Stimulated activated CD8-positive, alpha-beta memory T cell treated with anti-CD3 and anti-CD28 coated beads, Interleukin-4, amount 100 ng/mL, for 24 hours (primary cell): ENCODE measurements at regions not wholly inside any gene's neighbourhood (a gene's known extent, or its start where the extent isn't known, plus 50 kb on each side); places are given as distances from the start of the nearest gene placed in this dataset.

Experiments
- DNase-seq: peaks from one replicate; pipeline ENCODE4 v3.0.0-alpha.2; 2020; ENCODE audit warnings: low read depth

- no peak for DNase-seq
These were observed 56.6 kb upstream of the CDC42BPA start for GRCh38 chr1:227374846-227375245.

DNA sequence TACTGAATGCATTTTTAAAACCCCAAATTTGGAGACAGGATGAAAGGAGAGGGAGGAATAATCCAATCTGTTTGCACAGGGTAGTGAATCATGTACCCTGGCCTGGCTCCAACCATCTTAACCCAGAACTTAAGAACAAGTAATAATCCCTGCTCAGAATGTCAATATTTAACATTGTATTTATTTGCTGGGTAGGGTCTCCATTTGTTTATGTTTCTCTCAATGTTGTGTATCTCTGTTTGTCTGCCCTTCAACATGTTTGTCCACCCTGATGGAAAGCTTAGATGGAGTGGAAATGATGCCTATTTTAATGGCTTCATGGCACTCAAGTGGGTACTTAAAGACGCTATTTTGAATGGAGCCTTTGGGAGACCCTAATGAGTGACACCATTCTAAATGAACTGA is 54.4 kb upstream of the CDC42BPA start:
- no peak for DNase-seq

DNA sequence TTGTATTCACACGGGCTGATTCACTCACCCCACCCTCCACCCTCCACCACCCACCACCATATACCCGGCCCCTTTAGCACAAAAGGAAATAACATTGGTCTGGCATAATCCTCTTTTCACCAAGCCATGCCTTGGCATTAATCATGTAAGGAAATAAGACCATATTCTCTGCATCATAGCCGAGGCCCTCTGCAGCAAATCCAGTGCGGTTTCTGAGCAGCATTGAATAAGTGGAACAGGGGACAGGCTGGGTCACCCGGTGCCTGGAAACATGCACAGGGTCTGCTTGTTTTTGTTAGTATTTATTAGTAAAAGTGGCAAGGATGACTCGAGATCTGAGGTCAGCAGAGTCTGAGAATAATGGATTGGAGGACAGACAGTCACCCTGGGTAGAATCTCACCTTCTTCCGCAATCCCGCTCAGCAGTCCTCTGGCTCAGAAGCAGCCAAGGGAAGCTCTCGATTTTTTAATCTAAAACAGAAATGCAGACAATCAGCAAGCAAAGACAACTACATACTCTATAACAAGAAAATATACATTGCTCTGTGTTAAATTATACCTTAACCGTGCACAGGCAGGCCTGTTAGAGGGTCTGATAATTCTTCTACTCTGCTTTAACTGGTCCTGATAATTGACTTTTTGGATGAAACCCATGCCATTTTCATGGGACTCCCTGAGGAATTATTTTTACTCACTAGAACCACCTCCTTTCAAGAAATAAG is 52.4 kb upstream of the CDC42BPA start:
- no peak for DNase-seq

DNA sequence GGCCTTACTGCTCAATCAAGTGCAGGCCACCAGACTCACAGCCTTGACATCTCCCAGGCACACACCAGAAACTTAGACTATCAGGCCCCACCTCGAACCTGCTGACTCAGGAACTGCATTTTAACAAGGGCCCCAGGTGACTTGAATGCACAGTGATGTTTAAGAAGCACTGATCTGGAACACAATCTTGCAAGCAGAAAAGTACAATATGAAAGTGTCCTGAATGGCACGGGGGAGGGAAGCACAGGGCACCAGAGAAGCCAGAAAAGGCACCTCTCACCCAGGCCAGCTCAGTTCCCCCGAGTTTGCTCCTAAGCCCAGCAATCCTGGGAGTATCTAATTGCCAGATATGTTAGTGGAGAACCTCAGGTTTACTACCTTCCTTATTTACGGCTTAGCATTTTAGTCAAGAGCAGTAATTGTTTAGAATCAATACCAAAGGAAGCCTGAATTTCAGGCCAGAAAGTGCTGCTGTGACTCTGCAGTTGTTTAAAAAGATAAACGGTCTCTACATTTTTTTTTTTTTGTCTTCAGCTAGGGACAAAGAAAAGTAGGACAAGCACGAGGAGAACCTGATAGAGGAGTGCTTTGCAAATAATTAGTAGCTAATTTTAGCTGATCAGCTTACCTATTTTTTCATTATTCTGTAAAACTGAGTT is 50.9 kb upstream of the CDC42BPA start:
- DNase-seq = no peak
